Sigmoid colon (tissue), 6 donors: ENCODE measurements at regions not wholly inside any gene's neighbourhood (a gene's known extent, or its start where the extent isn't known, plus 50 kb on each side); places are given as distances from the start of the nearest gene placed in this dataset.

Source experiments
- DNase-seq: peaks from one replicate; pipeline ENCODE4 v3.0.0-alpha.2; 2019
- H3K27ac ChIP-seq, 4 donors: fragments of 200-600 bp; sonication (generic); one replicate each; pipeline ENCODE4 v1.5.1; 2016 to 2019; ENCODE audit warnings: mild to moderate bottlenecking in 1 of 4
- H3K27me3 ChIP-seq, 3 donors: fragments of 200-600 bp; sonication (generic); one replicate each; pipeline ENCODE4 v1.5.1; 2019; ENCODE audit warnings: mild to moderate bottlenecking in 1 of 3
- H3K36me3 ChIP-seq, 4 donors: fragments of 200-600 bp; sonication (generic); one replicate each; pipeline ENCODE4 v1.5.1; 2016 to 2019
- H3K4me1 ChIP-seq, 4 donors: fragments of 200-600 bp; sonication (generic); one replicate each; pipeline ENCODE4 v1.5.1; 2017 to 2019
- H3K4me3 ChIP-seq, 4 donors: fragments of 200-600 bp; sonication (generic); one replicate each; pipeline ENCODE4 v1.5.1; 2017 to 2019; ENCODE audit warnings: mild to moderate bottlenecking in 2 of 4, moderate library complexity in 1 of 4
- H3K9me3 ChIP-seq, 4 donors: fragments of 200-600 bp in 3 of 4; sonication (generic) in 3 of 4; one replicate each; pipeline versions ENCODE4 v1.5.1 to v1.6.1; 2013 to 2019
- CTCF ChIP-seq, 4 experiments: fragments of 450-650 bp in 3 of 4; fragments of 200-600 bp in 1 of 4; IDR thresholded peaks; one replicate each; pipeline ENCODE4 v1.5.1; 2016 to 2019; ENCODE audit warnings: antibody characterized with exemption in 4 of 4, mild to moderate bottlenecking in 3 of 4, moderate library complexity in 2 of 4
- EP300 ChIP-seq, 4 donors: sonication (generic); formaldehyde crosslinking; IDR thresholded peaks; one replicate each; pipeline ENCODE4 v1.6.1; 2017; ENCODE audit warnings: antibody characterized with exemption in 4 of 4
- POLR2A ChIP-seq, 2 donors: fragments of 450-650 bp; IDR thresholded peaks; one replicate each; pipeline ENCODE4 v1.6.1; 2016; ENCODE audit warnings: antibody characterized with exemption in 2 of 2, mild to moderate bottlenecking in 2 of 2, moderate library complexity in 2 of 2
- POLR2AphosphoS5 ChIP-seq, 4 donors: sonication (generic); formaldehyde crosslinking; IDR thresholded peaks; one replicate each; pipeline ENCODE4 v1.6.1; 2017; ENCODE audit warnings: antibody characterized with exemption in 4 of 4
- WGBS, 2 donors: extraction: QIAGEN DNeasy Blood & Tissue Kit; methylation state at CpG; one replicate each; pipeline ENCODE4 v1.1.7; 2013; 5-methylcytosine and 5-hydroxymethylcytosine counted together
- intact Hi-C: fragments of 100-400 bp; cut with DNase I; formaldehyde crosslinking; loops from one replicate; pipeline ENCODE4 v1.15.1; 2023
- donor health status: healthy with polysubstance abuse.
- donor health status: healthy.

DNA sequence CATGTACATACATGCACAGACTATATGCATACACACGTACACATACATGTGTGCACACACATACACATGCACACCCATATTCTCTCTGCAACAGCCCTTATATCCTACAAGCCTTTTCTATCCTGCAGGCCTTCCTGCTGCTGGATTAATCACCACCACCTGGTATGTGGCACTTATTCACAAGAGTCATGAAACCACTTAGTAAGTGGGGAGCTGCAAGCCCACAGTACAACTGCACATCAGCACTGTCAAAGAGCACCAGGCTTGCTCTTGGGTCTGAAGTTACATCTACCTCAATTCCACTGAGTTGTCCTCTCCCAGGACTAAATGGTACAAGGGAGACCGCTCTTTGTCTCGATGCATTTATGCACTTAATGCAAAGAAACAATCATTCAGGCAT is 233.2 kb downstream of the KLF13 start:
- no peaks in the 10 kb centered on the region for H3K9me3 ChIP-seq
- no peak overlapping the region for H3K4me3 ChIP-seq
- H3K36me3 ChIP-seq, result no peaks in the 10 kb centered on the region
- TF ChIP-seq EP300 (IDR thresholded peaks at IDR 0.05), result no peak
- no peak for TF ChIP-seq POLR2A (IDR thresholded peaks at IDR 0.05)
- no peak for TF ChIP-seq POLR2AphosphoS5 (IDR thresholded peaks at IDR 0.05)
- no peak for TF ChIP-seq CTCF (IDR thresholded peaks at IDR 0.05)
- no peak overlapping the region for H3K27ac ChIP-seq
- no peaks in the 10 kb centered on the region for H3K4me1 ChIP-seq
- H3K27me3 ChIP-seq, result no peaks in the 10 kb centered on the region
- intact Hi-C loops, result no loop called here
- DNase-seq, result no peak
- WGBS, 2 donors, result 92 to 95% methylated on average over 3 of the region's 3 CpGs

GRCh38 chr15:31560643-31561042 is 234.0 kb downstream of the KLF13 start:
- H3K9me3 ChIP-seq, result no peaks in the 10 kb centered on the region
- WGBS, 2 donors, result 88 to 94% methylated on average over 4 of the region's 4 CpGs

GRCh38 chr15:31561156-31561555 is 234.5 kb downstream of the KLF13 start:
- whole genome bisulfite sequencing, 2 donors, result 80 to 87% methylated on average over 7 of the region's 7 CpGs
- DNase-seq, result no peak
- intact Hi-C loops, result no loop called here
- TF ChIP-seq EP300 (IDR thresholded peaks at IDR 0.05) (no peak), POLR2A (IDR thresholded peaks at IDR 0.05) (no peak), CTCF (IDR thresholded peaks at IDR 0.05) (no peak), POLR2AphosphoS5 (IDR thresholded peaks at IDR 0.05) (no peak)
- H3K27ac ChIP-seq, result no peak overlapping the region
- H3K4me3 ChIP-seq, result no peak overlapping the region
- no peaks in the 10 kb centered on the region for H3K36me3 ChIP-seq
- H3K27me3 ChIP-seq, result no peaks in the 10 kb centered on the region
- H3K9me3 ChIP-seq, result no peaks in the 10 kb centered on the region
- H3K4me1 ChIP-seq, result no peaks in the 10 kb centered on the region

More at GRCh38 chr15:31560643-31561042, 234.0 kb downstream of the KLF13 start:
- Histone ChIP-seq H3K4me1 (no peaks in the 10 kb centered on the region), H3K4me3 (no peak overlapping the region), H3K36me3 (no peaks in the 10 kb centered on the region), H3K27me3 (no peaks in the 10 kb centered on the region), H3K27ac (no peak overlapping the region)
- intact Hi-C loops, result no loop called here
- DNase-seq, result no peak
- TF ChIP-seq CTCF (IDR thresholded peaks at IDR 0.05), result no peak
- no peak for TF ChIP-seq POLR2AphosphoS5 (IDR thresholded peaks at IDR 0.05)
- TF ChIP-seq POLR2A (IDR thresholded peaks at IDR 0.05), result no peak
- no peak for TF ChIP-seq EP300 (IDR thresholded peaks at IDR 0.05)

DNA sequence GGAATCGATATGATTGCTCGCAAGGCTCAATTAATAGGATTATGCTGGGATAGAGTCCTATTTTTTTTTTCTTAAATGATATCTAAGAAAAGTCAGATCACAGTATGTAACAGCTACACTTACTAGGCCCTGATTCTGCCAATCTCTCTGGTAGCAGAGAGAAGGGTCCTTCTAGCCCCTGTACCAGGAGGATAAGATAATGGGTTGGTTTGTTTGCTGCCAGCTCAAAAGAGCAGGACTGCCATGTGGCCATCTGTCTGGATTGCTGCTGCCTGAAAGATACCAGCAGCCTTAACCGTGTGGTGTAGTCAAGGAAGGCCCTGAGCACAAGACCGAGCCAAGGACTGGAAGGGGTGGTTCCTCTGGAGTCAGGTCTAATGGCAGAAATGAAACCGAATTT is 236.4 kb downstream of the KLF13 start:
- H3K4me1 ChIP-seq, result no peaks in the 10 kb centered on the region
- H3K9me3 ChIP-seq, result no peaks in the 10 kb centered on the region
- no peak overlapping the region for H3K27ac ChIP-seq
- intact Hi-C loops, result no loop called here
- 93% methylated on average over 5 of the region's 5 CpGs for WGBS, 2 donors
- no peak for DNase-seq
- no peak overlapping the region for H3K4me3 ChIP-seq
- no peaks in the 10 kb centered on the region for H3K36me3 ChIP-seq
- H3K27me3 ChIP-seq, result no peaks in the 10 kb centered on the region
- TF ChIP-seq EP300 (IDR thresholded peaks at IDR 0.05) (no peak), POLR2AphosphoS5 (IDR thresholded peaks at IDR 0.05) (no peak), CTCF (IDR thresholded peaks at IDR 0.05) (no peak), POLR2A (IDR thresholded peaks at IDR 0.05) (no peak)

DNA sequence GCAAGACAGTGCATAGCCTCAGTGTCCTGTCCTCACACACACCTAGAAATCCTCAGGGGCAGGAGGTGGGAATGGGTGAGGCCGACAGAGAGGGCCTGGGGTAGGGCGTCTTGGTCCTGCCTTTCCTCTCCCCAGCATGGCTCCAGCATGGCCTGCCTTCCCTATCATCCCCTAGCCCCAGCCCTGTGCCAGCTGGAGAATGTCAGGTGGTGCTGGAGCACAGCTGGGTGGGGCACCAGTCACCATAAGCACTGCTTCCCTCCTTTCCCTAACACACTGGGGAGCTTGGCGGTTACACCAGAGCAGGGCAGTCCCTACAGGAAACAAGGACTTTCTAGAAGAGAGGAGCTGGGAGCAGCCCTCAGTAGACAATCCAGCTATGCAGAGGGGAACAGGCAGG is 236.8 kb downstream of the KLF13 start:
- no peaks in the 10 kb centered on the region for H3K9me3 ChIP-seq
- WGBS, 2 donors, result 89 to 91% methylated on average over 3 of the region's 3 CpGs
- no peaks in the 10 kb centered on the region for H3K27me3 ChIP-seq
- no peak overlapping the region for H3K27ac ChIP-seq
- no peak for DNase-seq
- no peaks in the 10 kb centered on the region for H3K4me1 ChIP-seq
- TF ChIP-seq POLR2AphosphoS5 (IDR thresholded peaks at IDR 0.05) (no peak), CTCF (IDR thresholded peaks at IDR 0.05) (no peak), EP300 (IDR thresholded peaks at IDR 0.05) (no peak), POLR2A (IDR thresholded peaks at IDR 0.05) (no peak)
- no peaks in the 10 kb centered on the region for H3K36me3 ChIP-seq
- intact Hi-C loops, result no loop called here
- no peak overlapping the region for H3K4me3 ChIP-seq
